Calu3 (cell line): ENCODE measurements at regions not wholly inside any gene's neighbourhood (a gene's known extent, or its start where the extent isn't known, plus 50 kb on each side); places are given as distances from the start of the nearest gene placed in this dataset.

Experiments
- BruUV-seq: library from RNA; stranded (reverse); fragments of 400-500 nt; replicated peaks from 2 replicates; lab custom pipeline; 2021; lab: Mats Ljungman, UMichigan
- CTCF ChIA-PET: fragments of 300-600 bp; sonication (Branson Sonifier 250); formaldehyde crosslinking; loops from one replicate; lab custom pipeline; 2022; ENCODE audit warnings: antibody characterized with exemption; lab: Charles Lee
- DNase-seq: peaks from one replicate; pipeline ENCODE4 v3.0.0; 2022
- H3K27ac Mint-ChIP-seq: one replicate; pipeline ENCODE4 v1.8.0; 2022; ENCODE audit warnings: mixed read lengths; ENCODE audit not compliant: unreplicated experiment
- H3K27me3 Mint-ChIP-seq: one replicate; pipeline ENCODE4 v1.8.0; 2022; ENCODE audit warnings: mixed read lengths; ENCODE audit not compliant: unreplicated experiment
- H3K36me3 Mint-ChIP-seq: one replicate; pipeline ENCODE4 v1.8.0; 2022; ENCODE audit warnings: mild to moderate bottlenecking, moderate library complexity, mixed read lengths; ENCODE audit not compliant: insufficient read depth, unreplicated experiment
- H3K4me1 Mint-ChIP-seq: one replicate; pipeline ENCODE4 v1.8.0; 2022; ENCODE audit warnings: mild to moderate bottlenecking, low read depth, mixed read lengths; ENCODE audit not compliant: unreplicated experiment
- H3K4me3 Mint-ChIP-seq: one replicate; pipeline ENCODE4 v1.8.0; 2022; ENCODE audit warnings: mild to moderate bottlenecking, low read depth, moderate library complexity, mixed read lengths; ENCODE audit not compliant: unreplicated experiment
- H3K9me3 Mint-ChIP-seq: one replicate; pipeline ENCODE4 v1.8.0; 2022; ENCODE audit warnings: low read depth, mixed read lengths; ENCODE audit not compliant: unreplicated experiment
- intact Hi-C: fragments of 100-400 bp; cut with micrococcal nuclease; formaldehyde crosslinking; loops from one replicate; pipeline ENCODE4 v1.10.0; 2022; ENCODE audit not compliant: unreplicated experiment
- TF ChIP-seq, protein P1 (sequence below): fragments of 200-600 bp; IDR thresholded peaks from one replicate; pipeline ENCODE4 v1.8.0; 2022; ENCODE audit warnings: antibody characterized with exemption; ENCODE audit not compliant: unreplicated experiment

DNA sequence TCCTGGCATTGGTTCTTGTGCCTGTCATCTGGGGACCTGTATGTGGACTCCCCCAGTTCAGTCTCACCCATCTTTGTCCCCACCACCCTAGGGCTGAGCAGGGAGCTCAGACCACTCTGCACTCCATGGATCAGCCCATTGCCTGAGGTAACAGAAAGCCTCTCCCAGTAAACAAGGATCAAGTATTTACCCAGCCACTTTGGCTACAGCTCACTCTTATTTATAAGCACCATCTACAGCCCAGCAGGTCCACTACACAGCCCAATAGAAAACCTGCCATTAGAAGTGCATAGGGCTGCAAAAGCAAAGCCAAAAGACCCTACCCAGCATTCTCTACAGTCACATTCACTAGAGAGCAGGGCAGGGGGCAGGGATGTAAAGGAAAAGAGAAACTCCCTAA is 335.0 kb upstream of the SYNCRIP start:
- Mint-ChIP-seq H3K27ac (no peak overlapping the region), H3K36me3 (no peaks in the 10 kb centered on the region), H3K9me3 (no peaks in the 10 kb centered on the region), H3K27me3 (peaks cover 8% of the 10 kb centered on the region), H3K4me3 (no peak overlapping the region), H3K4me1 (no peaks in the 10 kb centered on the region)
- BruUV-seq = no TSS peak
- CTCF ChIA-PET = no interaction called here
- intact Hi-C loops = no loop called here
- DNase-seq = no peak
- TF ChIP-seq, protein P1, sequence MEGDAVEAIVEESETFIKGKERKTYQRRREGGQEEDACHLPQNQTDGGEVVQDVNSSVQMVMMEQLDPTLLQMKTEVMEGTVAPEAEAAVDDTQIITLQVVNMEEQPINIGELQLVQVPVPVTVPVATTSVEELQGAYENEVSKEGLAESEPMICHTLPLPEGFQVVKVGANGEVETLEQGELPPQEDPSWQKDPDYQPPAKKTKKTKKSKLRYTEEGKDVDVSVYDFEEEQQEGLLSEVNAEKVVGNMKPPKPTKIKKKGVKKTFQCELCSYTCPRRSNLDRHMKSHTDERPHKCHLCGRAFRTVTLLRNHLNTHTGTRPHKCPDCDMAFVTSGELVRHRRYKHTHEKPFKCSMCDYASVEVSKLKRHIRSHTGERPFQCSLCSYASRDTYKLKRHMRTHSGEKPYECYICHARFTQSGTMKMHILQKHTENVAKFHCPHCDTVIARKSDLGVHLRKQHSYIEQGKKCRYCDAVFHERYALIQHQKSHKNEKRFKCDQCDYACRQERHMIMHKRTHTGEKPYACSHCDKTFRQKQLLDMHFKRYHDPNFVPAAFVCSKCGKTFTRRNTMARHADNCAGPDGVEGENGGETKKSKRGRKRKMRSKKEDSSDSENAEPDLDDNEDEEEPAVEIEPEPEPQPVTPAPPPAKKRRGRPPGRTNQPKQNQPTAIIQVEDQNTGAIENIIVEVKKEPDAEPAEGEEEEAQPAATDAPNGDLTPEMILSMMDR = no peak

DNA sequence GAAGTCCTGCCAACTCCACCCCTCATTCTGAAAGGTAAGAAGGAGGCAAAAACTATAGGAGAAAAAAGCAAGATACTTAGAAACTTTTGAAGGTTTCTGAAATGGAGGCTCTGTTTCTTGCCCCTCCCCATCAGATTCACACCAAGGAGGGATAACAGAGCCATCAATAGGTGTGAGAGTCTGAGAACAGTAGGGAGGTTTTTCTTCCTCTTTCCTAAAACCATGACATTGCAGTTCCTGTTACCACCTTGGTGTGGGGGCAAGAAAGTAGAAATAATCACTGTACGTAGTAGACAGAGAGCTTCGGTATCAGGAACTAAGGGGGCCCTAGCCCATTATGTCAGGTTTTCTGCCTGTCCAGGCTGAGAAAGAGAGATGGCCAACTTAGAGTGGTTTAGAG is 333.3 kb upstream of the SYNCRIP start:
- H3K27me3 Mint-ChIP-seq = peaks cover 8% of the 10 kb centered on the region

DNA sequence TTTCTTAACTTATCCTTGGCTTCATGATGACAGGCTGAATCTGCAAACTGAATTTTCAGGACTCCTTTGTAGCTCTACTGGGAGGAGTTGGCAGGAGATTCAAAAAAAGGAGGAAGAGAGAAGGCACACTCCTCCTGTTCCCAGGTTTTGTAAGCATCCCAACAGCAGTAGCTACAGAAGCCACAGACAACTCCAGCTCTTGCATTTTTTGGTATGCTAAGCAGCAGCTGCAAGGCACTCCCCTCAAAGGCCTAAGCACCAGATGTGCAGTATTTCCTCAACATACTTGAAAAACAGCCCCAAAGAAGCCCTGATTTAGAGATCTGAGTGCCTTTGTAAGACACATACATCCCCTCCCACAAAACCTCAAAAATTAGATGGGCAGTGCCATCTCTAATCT is 328.6 kb upstream of the SYNCRIP start:
- Mint-ChIP-seq H3K27me3 (peaks cover 8% of the 10 kb centered on the region), H3K27ac (no peak overlapping the region), H3K4me3 (no peak overlapping the region), H3K4me1 (no peaks in the 10 kb centered on the region), H3K9me3 (no peaks in the 10 kb centered on the region), H3K36me3 (no peaks in the 10 kb centered on the region)
- TF ChIP-seq, protein P1 = no peak
- DNase-seq = no peak
- CTCF ChIA-PET = no interaction called here
- no TSS peak for BruUV-seq
- intact Hi-C loops = no loop called here

More for the DNA sequence above, 333.3 kb upstream of the SYNCRIP start:
- TF ChIP-seq, protein P1 = no peak
- Mint-ChIP-seq H3K4me1 (no peaks in the 10 kb centered on the region), H3K27ac (no peak overlapping the region), H3K9me3 (no peaks in the 10 kb centered on the region), H3K36me3 (no peaks in the 10 kb centered on the region), H3K4me3 (no peak overlapping the region)
- no TSS peak for BruUV-seq
- intact Hi-C loops = no loop called here
- no peak for DNase-seq
- CTCF ChIA-PET = interaction anchor here (0.6 kb wide), 1 partner anchor 463 kb away, joined by 5 read pairs; no protein-coding TSS in a partner anchor

DNA sequence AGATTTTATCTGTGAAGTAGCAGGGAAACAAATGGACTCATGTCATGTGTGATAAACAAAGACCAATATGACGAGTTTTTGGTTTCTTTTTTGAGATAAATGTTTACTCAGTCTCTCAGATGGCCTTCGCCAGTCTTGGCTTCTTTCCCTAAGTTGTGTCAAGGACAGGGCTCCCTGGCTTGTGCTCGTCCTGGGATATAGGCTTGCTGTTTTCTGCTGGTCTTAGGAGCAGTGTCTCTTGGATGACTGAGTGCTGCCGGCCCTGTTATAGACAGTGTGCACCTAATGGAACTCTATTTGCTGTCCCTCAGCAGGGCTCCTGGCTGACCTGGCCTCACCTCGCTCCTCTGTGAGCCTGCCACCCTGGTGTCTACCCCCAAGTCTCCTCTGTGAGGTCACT is 324.1 kb upstream of the SYNCRIP start:
- DNase-seq = no peak
- Mint-ChIP-seq H3K9me3 (no peaks in the 10 kb centered on the region), H3K27me3 (no peaks in the 10 kb centered on the region), H3K36me3 (no peaks in the 10 kb centered on the region), H3K4me1 (no peaks in the 10 kb centered on the region), H3K4me3 (no peak overlapping the region), H3K27ac (no peak overlapping the region)
- intact Hi-C loops = no loop called here
- CTCF ChIA-PET = no interaction called here
- TF ChIP-seq, protein P1 = no peak
- no TSS peak for BruUV-seq

DNA sequence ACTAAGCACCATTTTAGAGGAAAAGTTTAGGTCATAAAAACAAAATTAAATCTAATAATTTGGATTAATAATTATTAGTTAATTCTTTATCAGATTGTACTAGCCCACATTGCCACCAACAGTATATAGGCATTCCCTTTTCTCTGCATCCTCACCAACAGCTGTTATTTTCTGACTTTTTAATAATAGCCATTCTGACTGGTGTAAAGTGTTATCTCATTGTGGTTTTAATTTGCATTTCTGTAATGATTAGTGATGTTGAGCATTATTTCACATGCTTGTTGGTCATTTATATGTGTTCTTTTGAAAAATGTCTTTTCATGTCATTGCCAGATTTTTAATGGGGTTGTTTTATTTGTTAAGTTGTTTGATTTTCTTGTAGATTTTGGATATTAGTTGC is 319.1 kb upstream of the SYNCRIP start:
- Mint-ChIP-seq H3K36me3 (no peaks in the 10 kb centered on the region), H3K9me3 (no peaks in the 10 kb centered on the region), H3K27me3 (no peaks in the 10 kb centered on the region), H3K27ac (no peak overlapping the region), H3K4me3 (no peak overlapping the region), H3K4me1 (no peaks in the 10 kb centered on the region)
- BruUV-seq = no TSS peak
- CTCF ChIA-PET = no interaction called here
- TF ChIP-seq, protein P1 = no peak
- DNase-seq = no peak
- intact Hi-C loops = no loop called here
